Putamen (tissue), 1 donor: ENCODE measurements at regions not wholly inside any gene's neighbourhood (a gene's known extent, or its start where the extent isn't known, plus 50 kb on each side); places are given as distances from the start of the nearest gene placed in this dataset.

Experiments
- DNase-seq: peaks from one replicate; pipeline ENCODE4 v3.0.0-alpha.2; 2016; ENCODE audit warnings: low spot score

DNA sequence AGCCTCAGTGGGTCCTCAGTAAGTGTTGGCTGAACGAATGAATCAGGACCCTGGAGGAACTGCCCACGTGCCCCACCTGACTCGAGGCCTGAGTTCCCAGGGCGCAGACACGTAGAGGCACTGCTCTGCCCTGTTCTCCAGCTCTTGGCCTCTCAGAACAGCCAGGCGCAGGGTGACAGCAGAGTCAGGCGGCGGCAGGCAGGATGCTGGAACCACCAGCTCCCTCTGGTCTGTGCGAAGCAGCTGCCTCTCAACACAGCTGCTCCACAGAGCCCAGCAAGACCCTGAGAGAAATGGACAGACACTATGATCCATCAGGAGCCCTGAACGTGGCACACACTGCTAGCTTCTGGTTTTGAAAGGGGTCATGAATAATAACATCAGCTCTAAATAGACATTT lies 53.1 kb upstream of the BCO1 start:
- DNase-seq, result peak; percentile 45

DNA sequence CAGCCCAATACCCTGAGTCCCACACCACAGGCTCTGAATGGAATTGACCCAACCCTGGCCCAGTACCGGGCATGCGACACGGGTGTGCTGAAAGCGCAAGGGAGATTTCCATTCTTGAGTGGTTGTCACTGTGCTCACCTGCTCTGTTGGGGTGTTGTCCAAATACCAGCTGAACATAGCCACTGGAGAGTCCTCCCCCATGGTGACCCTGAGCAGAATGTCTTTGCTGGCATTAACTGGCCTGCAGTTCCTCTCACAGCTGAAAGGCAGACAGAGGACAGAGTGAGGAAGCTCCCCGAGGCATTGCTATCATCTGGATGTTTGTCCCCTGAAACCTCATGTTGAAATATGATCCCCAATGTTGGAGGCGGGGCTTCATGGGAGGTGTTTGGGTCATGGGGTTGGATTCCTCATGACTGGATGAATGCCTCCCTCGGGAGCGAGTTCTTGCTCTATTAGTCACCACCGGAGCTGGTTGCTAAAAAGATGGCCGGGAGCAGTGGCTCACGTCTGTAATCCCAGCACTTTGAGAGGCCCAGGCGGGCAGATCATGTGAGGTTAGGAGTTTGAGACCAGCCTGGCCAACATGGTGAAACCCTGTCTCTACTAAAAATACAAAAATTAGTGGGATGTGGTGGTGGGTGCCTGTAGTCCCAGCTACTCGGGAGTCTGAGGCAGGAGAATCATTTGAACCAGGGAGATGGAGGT lies 57.3 kb upstream of the BCO1 start:
- no peak for DNase-seq

DNA sequence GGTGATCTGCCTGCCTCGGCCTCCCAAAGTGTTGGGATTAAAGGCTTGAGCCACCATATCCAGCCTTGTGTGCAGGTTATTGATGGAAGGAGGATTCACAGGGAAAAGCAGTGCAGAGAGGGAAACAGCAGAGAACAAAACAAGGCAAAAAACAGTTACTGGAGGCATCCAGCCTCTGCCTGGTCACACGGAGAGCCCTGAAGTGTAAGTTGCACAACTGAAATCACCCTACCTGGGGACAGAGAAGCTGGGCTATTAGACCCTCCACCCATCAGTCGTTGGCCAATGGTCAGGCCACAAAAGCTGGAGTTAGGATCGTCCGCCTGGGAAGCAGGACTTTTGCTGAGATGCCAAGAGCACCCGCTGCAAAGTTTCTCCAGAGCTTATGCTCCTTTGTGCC lies 57.9 kb upstream of the BCO1 start:
- no peak for DNase-seq

GRCh38 chr16:81179219-81179618 lies 59.3 kb upstream of the BCO1 start:
- no peak for DNase-seq

DNA sequence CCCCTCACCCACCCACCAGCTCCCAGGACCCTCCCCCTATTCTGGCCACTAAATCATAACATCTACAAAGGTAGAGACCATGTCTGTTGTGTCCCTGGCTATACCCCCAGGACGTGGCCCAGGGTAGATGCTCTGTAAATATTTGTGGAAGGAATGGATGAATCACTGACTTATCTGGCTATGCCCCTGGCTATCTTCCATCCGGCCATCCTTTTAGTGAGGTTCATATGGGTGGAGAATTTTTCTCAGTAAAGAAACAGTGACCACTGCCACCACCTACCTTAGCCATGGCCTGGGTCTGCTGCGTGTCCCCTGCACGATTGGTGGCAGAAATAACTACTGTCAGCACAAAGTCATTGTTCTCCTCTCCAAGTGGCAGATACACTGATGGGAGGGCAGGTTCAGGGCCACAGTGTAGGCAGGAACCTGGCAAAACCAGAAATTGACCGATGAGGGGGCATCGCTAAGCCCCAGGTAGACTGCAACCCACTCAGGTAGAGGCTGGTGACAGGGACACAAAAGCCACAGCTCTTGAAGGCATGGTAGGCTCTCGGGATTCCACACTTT lies 63.1 kb upstream of the BCO1 start:
- no peak for DNase-seq

- DNase-seq, result no peak
These were observed 63.7 kb upstream of the BCO1 start for GRCh38 chr16:81174644-81175324.

GRCh38 chr16:81172769-81173658 lies 65.5 kb upstream of the BCO1 start:
- DNase-seq, result no peak

DNA sequence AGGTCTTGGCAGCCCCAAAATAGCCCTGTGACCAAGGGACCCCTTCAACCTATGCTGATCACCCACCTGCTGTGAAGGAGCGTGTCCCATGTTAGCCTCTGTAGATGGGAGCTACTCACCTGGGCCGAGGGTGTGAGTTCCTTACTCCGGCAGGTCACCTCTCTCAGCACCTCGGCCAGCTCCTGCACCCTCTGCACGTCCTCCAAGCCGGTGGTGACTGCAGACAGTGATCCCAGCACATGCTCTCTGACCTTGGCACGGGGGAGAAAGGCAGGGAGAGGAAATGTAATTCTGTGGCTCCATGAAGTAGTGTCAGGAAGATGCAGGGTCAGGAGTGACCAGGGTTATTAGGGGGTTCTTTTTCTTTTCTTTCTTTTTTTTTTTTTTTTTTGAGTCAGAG lies 67.7 kb upstream of the BCO1 start:
- no peak for DNase-seq

DNA sequence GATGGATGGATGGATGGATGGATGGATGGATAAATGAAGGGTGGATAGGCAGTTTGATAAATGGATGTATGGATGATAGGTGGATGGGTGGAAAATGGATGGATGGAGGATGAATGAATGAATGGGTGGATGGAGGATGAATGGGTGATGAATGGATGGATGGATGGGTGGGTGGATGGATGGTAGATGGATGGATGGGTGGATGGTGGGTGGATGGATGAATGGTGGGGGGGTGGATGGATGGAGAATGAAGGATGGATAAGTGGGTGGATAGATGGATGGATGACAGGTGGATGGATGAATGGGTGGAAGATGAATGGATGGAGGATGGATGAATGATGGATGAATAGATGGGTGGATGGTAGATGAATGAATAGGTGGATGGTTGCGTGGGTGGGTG lies 70.1 kb upstream of the BCO1 start:
- no peak for DNase-seq

DNA sequence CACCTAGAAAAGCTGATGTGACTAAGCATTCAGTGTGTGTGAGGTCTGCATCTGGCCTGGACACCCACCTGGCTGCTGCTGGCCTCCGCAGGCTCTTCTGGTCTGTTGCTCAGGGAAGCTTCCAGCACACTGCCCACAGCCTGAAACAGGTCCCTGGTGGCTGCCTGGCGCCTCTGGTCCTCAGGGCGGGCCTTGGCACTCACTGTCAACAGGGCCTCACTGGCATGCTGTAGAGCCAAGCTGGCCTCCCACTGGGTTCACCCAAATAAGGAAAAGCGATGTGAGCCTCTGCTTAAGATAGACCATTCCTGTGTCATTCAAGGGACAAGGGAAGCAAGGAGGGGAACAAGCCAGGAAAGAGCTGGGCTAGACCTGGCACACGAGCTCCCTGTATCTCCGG lies 70.6 kb upstream of the BCO1 start:
- no peak for DNase-seq

DNA sequence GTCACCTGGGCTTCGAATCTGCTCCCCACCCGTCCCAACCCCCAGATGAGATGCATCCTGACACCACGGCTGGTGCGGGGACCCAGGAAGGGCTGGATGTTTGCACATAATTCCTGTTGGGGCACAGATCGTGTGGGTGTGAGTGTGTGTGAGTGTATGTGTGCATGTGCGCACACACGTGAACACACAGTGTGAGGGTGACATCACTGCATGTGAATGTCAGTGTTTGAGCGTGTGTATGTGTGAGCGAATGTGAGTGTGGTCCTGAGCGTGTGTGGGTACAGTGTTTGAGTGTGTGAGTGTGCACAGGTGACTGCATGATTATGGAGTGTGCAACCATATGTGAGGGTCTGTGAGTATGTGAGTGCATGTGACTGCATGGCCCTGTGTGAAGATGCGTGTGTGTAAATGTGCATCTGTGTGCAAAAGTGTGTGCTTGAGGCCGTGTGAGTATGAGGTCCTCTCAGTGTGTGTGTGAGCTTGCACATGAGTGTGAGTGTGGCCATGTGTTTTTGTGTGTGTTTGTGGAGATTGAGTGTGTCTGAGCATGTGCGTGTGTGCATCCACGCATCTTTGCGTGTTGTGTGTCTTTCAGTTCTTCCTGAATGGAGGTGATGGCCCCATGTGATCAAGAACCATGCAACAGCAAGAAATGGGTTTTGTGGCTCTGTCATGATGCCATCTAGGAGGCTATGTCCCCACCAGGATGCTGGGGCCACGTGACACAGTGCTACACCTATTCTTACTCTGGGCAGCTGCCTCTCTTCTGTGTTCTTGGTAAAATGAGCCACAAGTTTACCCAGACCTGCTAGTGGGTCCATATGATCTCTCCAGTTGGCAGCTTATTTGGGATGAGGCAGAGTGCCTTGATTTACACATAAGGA lies 70.5 kb upstream of the GCSH start:
- DNase-seq, result no peak

DNA sequence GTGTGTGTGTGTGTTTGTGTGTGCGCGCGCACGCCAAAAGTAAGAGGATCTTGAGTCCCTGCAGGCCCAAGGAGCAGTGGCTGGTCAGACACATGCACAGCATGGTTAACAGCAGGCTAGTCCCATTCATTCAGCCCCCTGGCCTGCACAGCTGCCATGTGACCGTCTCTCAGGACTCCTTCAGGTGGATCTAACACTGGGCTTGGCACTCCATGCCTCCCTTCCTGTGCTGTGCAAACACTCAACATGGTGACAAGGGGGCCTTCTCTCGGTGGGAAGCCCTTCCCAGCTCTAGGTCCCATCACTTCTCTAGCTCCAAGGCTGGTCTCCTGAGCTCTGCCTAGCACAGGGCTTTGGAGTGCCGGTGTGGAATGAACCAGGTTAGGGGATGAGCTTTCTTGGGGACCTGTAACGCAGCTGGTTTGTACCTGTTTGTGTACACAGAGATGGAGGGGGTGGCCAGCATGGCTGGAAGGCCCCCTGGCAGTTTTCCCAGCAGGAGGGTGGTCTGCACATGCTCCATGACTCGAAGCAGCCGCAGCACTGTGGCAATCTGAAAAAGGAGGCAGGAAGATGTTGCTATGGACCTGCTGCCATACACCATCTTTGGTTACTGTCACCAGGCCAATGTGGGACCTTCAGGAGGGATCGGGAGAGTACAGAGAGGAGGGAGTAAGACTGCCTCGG lies 69.4 kb upstream of the GCSH start:
- no peak for DNase-seq

GRCh38 chr16:81164958-81165357 lies 68.8 kb upstream of the GCSH start:
- no peak for DNase-seq

- no peak for DNase-seq
These were observed 68.3 kb upstream of the GCSH start for GRCh38 chr16:81164481-81164880.

GRCh38 chr16:81163671-81164070 lies 67.5 kb upstream of the GCSH start:
- no peak for DNase-seq

GRCh38 chr16:81158964-81159363 lies 62.8 kb upstream of the GCSH start:
- peak; percentile 88 for DNase-seq

- DNase-seq, result no peak
These were observed 59.6 kb upstream of the GCSH start for GRCh38 chr16:81155769-81156168.

DNA sequence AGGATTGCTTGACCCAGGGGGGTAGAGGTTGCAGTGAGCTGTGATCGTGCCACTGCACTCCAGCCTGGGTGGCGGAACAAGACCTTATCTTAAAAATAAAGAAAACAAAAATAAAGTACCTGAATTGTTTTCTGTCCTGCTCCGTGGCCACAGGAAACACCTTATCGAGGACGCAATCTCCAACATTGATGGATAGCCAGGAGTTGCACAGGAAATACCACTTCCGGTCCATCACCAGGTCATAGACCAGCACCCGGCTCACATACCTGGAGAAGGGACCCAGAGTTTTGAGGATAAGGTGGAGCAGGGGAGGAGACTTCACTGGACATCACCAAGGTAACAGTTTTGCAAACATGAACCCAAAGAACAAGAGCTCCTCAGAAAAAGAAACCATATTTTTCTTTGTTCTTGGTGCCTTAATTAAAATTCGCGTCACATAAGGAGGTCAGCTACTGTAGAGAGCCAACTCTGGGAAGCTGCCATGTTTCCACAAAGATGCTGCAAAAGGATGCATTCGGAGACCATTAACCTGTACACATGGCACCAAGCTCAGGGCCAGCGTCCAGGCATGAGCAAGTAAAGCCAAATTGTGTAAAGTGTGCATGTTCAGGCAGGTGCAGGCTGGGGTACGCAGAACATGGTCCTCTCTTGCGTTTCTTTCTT lies 55.6 kb upstream of the GCSH start:
- DNase-seq, result peak; percentile 29

GRCh38 chr16:81149614-81150013 lies 53.4 kb upstream of the GCSH start:
- DNase-seq, result no peak

GRCh38 chr16:81148277-81148676 lies 52.1 kb upstream of the GCSH start:
- no peak for DNase-seq
